ENCODE measurements at regions not wholly inside any gene's neighbourhood (a gene's known extent, or its start where the extent isn't known, plus 50 kb on each side); places are given as distances from the start of the nearest gene placed in this dataset.

DNA sequence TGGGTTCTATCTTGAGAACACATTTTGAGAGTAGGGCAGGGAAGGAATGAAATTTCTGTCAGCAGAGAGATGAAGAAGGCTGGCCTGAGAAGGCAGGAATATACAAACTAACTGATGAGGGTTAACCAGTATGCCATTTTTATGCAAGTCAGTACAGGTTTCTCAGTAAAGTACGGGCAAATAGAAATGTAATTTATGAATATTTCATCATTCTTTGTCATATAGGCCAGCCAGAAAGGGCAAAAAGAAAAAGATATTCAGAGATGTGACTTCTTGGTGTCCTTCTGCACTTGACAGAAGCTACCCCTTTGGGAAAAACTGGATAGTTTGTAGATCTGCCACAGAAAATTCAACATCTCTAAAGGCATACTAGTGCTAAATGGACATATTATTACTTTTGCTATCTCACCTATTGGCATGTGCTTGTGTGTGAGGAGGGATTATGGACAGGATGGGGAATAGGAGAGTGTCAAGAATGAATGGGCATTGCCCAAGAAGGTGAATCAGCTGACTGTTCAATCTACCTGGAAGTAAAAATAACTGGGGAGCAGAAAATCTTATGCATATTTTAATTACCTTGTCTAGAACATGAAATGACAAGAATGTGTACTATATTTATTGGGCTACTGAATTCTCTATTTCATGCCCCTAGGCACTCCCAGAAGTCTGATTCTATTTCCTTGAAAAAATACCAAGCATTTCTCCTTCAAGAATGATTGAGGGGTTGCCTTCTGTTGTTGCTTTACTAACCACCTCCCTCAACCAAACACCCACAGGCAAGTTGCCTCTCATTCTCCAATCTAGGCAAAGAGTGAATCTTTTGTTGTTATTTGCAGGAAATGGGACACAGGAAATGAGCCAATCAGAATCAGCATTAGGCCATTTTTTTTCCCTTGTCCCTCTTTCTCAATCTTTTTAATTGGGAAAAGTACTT lies 175.1 kb upstream of the SLC38A2 start:
- TF ChIP-seq POLR2AphosphoS5 (IDR thresholded peaks at IDR 0.05; ENCODE audit: low read depth, low read length): no peak
- no peak for TF ChIP-seq POLR2A (IDR thresholded peaks at IDR 0.05; ENCODE audit: low read depth, low read length)
- TF ChIP-seq TAF1 (IDR thresholded peaks at IDR 0.05; ENCODE audit: low read depth, low read length): no peak
- TF ChIP-seq PAX5 (IDR thresholded peaks at IDR 0.05; ENCODE audit: insufficient read depth, low read length, severe bottlenecking): no peak
- no peak for TF ChIP-seq SPI1 (IDR thresholded peaks at IDR 0.05; ENCODE audit: low read depth, low read length)

Measured in GM12891 (cell line).